ENCODE measurements at regions not wholly inside any gene's neighbourhood (a gene's known extent, or its start where the extent isn't known, plus 50 kb on each side); places are given as distances from the start of the nearest gene placed in this dataset.

GRCh38 chr13:70829748-70830147 lies 721.5 kb upstream of the KLHL1 start:
- Histone ChIP-seq H4K20me1 (ENCODE audit: insufficient read depth) (no peaks in the 10 kb centered on the region), H3F3A (replicated peaks; ENCODE audit: insufficient read depth) (no peaks in the 10 kb centered on the region), H2AFZ (ENCODE audit: low read depth) (no peak overlapping the region), H3K4me1 (ENCODE audit: control insufficient read depth in 1 of 2, insufficient read depth in 2 of 2, low read depth in 1 of 2, low read length in 1 of 2) (no peaks in the 10 kb centered on the region; a peak in 1 of 4 replicates), H3K9me3 (no peaks in the 10 kb centered on the region), H3K9me2 (no peaks in the 10 kb centered on the region), H3K27ac (ENCODE audit: low read depth in 2 of 2, low read length in 1 of 2) (no peak overlapping the region), H3K27me3 (ENCODE audit: insufficient read depth) (no peaks in the 10 kb centered on the region), H3K9ac (no peak overlapping the region), H3K4me3 (ENCODE audit: low read depth in 2 of 2, low read length in 1 of 2) (no peak overlapping the region), H3K36me3 (replicated peaks in 1 of 2; ENCODE audit: control insufficient read depth in 1 of 2, insufficient read depth in 2 of 2, low read length in 1 of 2) (no peaks in the 10 kb centered on the region), H3K4me2 (no peak overlapping the region), H3K79me2 (ENCODE audit: insufficient read depth) (no peaks in the 10 kb centered on the region)
- ChIA-PET CTCF (no interaction called here), POLR2A (no interaction called here)
- 67% methylated on average over 4 of the region's 4 CpGs for WGBS (ENCODE audit: low lambda C conversion rate)
- DNase-seq = no peak
- TF ChIP-seq GATA2 (CRISPR knock-in tag; IDR thresholded peaks at IDR 0.05) (no peak), CHD2 (IDR thresholded peaks at IDR 0.05; ENCODE audit: low read length, partially characterized antibody) (no peak), MAX (IDR thresholded peaks at IDR 0.05; ENCODE audit: low read depth) (no peak), TCF12 (IDR thresholded peaks at IDR 0.05) (no peak), NRF1 (IDR thresholded peaks at IDR 0.05; ENCODE audit: low read depth, low read length) (no peak), CTCF (IDR thresholded peaks at IDR 0.05) (no peak), ELF1 (IDR thresholded peaks at IDR 0.05) (no peak), USF1 (IDR thresholded peaks at IDR 0.05; ENCODE audit: borderline replicate concordance, low read depth) (no peak), POLR2AphosphoS5 (IDR thresholded peaks at IDR 0.05; ENCODE audit: low read depth, low read length) (no peak), YY1 (IDR thresholded peaks at IDR 0.05; ENCODE audit: low read depth) (no peak), EP300 (IDR thresholded peaks at IDR 0.05; ENCODE audit: borderline replicate concordance in 1 of 2, low read depth in 1 of 2, low read length in 1 of 2) (no peak), MXI1 (IDR thresholded peaks at IDR 0.05; ENCODE audit: low read depth, low read length) (no peak), PBX3 (IDR thresholded peaks at IDR 0.05) (no peak), FOSL2 (IDR thresholded peaks at IDR 0.05; ENCODE audit: borderline replicate concordance, low read depth) (no peak), REST (IDR thresholded peaks at IDR 0.05; ENCODE audit: low read depth, low read length) (no peak), JUND (IDR thresholded peaks at IDR 0.05) (no peak), RXRA (IDR thresholded peaks at IDR 0.05; ENCODE audit: borderline replicate concordance, low read depth) (no peak), ZBTB33 (IDR thresholded peaks at IDR 0.05; ENCODE audit: borderline replicate concordance, low read depth) (no peak), RAD21 (IDR thresholded peaks at IDR 0.05; ENCODE audit: low read length) (no peak)
